Tibial nerve (tissue), 4 donors: ENCODE measurements at regions not wholly inside any gene's neighbourhood (a gene's known extent, or its start where the extent isn't known, plus 50 kb on each side); places are given as distances from the start of the nearest gene placed in this dataset.

ENCODE experiments used
- CTCF ChIP-seq, 5 experiments: fragments of 200-600 bp in 3 of 5; fragments of 450-650 bp in 2 of 5; sonication (generic) in 3 of 5; IDR thresholded peaks; one replicate each; pipeline ENCODE4 v1.5.1; 2016 to 2019; ENCODE audit warnings: antibody characterized with exemption in 5 of 5, mild to moderate bottlenecking in 3 of 5, moderate library complexity in 2 of 5
- EP300 ChIP-seq, 2 donors: sonication (generic); formaldehyde crosslinking; IDR thresholded peaks; one replicate each; pipeline ENCODE4 v1.6.1; 2017; ENCODE audit warnings: antibody characterized with exemption in 2 of 2, mild to moderate bottlenecking in 1 of 2
- POLR2A ChIP-seq, 2 donors: fragments of 450-650 bp; IDR thresholded peaks; one replicate each; pipeline ENCODE4 v1.6.1; 2017; ENCODE audit warnings: antibody characterized with exemption in 2 of 2, mild to moderate bottlenecking in 2 of 2, moderate library complexity in 2 of 2

DNA sequence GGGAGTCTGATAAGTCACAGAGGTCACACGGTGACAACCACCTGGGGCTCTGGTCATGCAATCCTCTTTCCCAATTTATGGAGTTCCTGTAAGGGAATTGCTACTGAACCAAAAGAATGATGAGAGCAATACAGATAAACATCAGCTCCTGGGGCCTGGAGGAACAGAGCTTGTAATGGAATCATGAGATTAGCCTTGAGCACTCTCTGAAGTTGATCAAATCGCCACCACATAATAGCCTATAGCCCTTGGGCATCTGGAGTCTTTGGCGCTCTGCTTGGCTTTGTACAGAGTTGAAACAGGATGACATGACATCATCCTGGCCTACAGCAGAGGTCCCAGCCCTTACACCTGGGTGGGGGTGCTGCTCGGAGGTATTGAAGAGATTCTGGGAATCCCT is 154.3 kb upstream of the DTNBP1 start:
- TF ChIP-seq POLR2A (IDR thresholded peaks at IDR 0.05) (no peak), CTCF (IDR thresholded peaks at IDR 0.05) (no peak), EP300 (IDR thresholded peaks at IDR 0.05) (no peak)
